GM06990 (cell line): ENCODE measurements at regions not wholly inside any gene's neighbourhood (a gene's known extent, or its start where the extent isn't known, plus 50 kb on each side); places are given as distances from the start of the nearest gene placed in this dataset.
A peak's percentile ranks its signal among the peaks of the same experiment; 100 is the strongest.
"Not testable (repeated sequence)": the region's sequence is repeated elsewhere in the genome, so short reads cannot be mapped to it uniquely, and the experiment has no call there.

Source experiments
- DNase-seq: peaks from one replicate; pipeline ENCODE4 v3.0.0-alpha.2; 2011; ENCODE audit not compliant: insufficient read length; ENCODE audit errors: extremely low read depth
- H3K27me3 ChIP-seq: replicated peaks from 2 replicates; pipeline ENCODE4 v1.6.0; 2011; ENCODE audit warnings: low read length; ENCODE audit not compliant: control insufficient read depth, insufficient read depth
- H3K36me3 ChIP-seq: 2 replicates; pipeline ENCODE4 v1.5.1; 2011; ENCODE audit warnings: low read length; ENCODE audit not compliant: control insufficient read depth, insufficient read depth
- H3K4me3 ChIP-seq: replicated peaks from 2 replicates; pipeline ENCODE4 v1.5.1; 2011; ENCODE audit warnings: low read depth, mild to moderate bottlenecking, control low read depth, low read length
- CTCF ChIP-seq: IDR thresholded peaks from 2 replicates; pipeline ENCODE4 v1.5.1; 2011; ENCODE audit warnings: low read length, control low read depth, mild to moderate bottlenecking, inconsistent platforms; ENCODE audit not compliant: insufficient read depth, poor library complexity, severe bottlenecking

DNA sequence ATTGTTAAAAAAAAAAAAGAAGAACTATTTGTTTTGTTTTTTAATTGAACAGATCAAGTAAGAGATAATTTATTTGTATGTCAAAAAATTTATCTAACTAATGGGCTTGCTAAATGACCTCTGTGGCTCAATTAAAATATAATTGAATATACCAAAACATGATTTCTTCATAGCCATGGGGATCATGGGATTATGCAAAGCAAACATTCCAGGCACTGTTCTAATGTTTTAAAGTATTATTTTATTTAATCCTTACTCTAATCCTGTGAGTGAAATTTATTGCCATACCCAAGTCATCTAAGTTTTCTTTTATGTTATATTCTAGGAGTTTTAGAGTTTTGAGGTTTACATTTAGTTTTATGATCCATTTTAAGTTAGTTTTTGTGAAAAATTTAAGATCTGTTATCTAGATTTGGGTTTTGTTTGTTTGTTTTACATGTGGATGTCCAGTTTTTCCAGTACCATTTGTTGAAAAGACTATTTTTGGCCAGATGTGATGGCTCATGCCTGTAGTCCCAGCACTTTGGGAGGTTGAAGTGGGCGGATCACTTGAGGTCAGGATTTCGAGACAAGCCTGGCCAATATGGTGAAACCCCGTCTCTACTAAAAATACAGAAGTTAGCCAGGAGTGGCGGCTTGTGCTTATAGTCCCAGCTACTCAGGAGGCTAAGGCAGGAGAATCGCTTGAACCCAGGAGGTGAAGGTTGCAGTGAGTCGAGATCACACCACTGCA lies 52.3 kb upstream of the CNOT10 start:
- Histone ChIP-seq H3K27me3 (no peaks in the 10 kb centered on the region), H3K4me3 (no peak overlapping the region), H3K36me3 (no peaks in the 10 kb centered on the region)
- DNase-seq, result no peak
- no peak for TF ChIP-seq CTCF

- Histone ChIP-seq H3K36me3 (no peaks in the 10 kb centered on the region), H3K4me3 (no peak overlapping the region), H3K27me3 (no peaks in the 10 kb centered on the region)
- DNase-seq, result no peak
- no peak for TF ChIP-seq CTCF
Measured at GRCh38 chr3:32630266-32630665, 54.7 kb upstream of the CNOT10 start.

- TF ChIP-seq CTCF, result no peak
- Histone ChIP-seq H3K4me3 (no peak overlapping the region), H3K36me3 (no peaks in the 10 kb centered on the region), H3K27me3 (no peaks in the 10 kb centered on the region)
- no peak for DNase-seq
Measured at GRCh38 chr3:32626631-32627030, 56.0 kb upstream of the DYNC1LI1 start.

- not testable (repeated sequence) for H3K27me3 ChIP-seq, H3K4me3 ChIP-seq, H3K36me3 ChIP-seq
- DNase-seq, result peak; percentile 5
Measured at GRCh38 chr3:32625543-32626176, 55.0 kb upstream of the DYNC1LI1 start.

- TF ChIP-seq CTCF, result no peak
- Histone ChIP-seq H3K27me3 (no peaks in the 10 kb centered on the region), H3K36me3 (no peaks in the 10 kb centered on the region), H3K4me3 (no peak overlapping the region)
- no peak for DNase-seq
Measured at GRCh38 chr3:32623532-32623931, 52.9 kb upstream of the DYNC1LI1 start.

- no peak for DNase-seq
- no peak for TF ChIP-seq CTCF
Measured at GRCh38 chr3:32621466-32621865, 50.8 kb upstream of the DYNC1LI1 start.

More at GRCh38 chr3:32621466-32621865, 50.8 kb upstream of the DYNC1LI1 start:
- Histone ChIP-seq H3K27me3 (no peaks in the 10 kb centered on the region), H3K36me3 (no peaks in the 10 kb centered on the region), H3K4me3 (no peak overlapping the region)
